ENCODE measurements at regions not wholly inside any gene's neighbourhood (a gene's known extent, or its start where the extent isn't known, plus 50 kb on each side); places are given as distances from the start of the nearest gene placed in this dataset.

DNA sequence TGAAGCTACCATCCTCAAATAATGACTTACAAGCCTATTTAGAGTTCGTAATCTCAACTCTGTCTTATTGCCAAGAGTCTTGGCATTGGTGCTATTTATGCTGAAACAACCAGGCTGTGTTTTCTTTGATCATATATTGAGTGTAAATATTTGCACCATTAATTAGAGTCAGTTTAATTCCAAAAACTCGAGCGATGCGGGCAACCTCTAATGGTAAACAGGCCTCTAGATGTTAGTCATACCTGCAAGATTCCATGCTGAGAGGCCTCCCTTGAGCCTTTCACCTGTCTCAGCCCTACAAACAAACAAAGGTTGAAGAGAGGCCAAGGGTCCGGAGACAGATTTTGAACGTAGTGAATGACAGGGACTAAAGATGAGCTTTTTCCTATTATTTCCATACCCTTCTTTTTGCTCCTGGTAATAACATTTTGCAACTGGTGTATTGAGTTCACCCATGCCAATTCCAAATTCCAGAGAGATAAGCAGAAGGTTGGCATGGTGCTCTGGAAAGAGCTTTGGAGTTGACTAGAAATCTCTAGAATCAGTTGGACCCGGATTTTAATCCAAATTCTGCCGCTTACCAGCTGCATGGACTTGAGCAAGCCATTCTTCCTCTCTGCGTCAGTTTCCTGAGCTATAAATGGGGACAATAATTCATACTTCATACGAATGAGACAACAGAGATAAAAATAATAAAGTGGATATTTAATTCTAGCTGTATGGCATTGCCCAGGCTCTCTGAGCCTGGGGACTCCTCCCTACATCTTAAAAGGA, 99.1 kb upstream of the ANO1 start:
- Histone ChIP-seq H3K4me3 (no peak overlapping the region), H3K36me3 (no peaks in the 10 kb centered on the region), H3K27me3 (peaks cover 12 to 24% (median 22%) of the 10 kb centered on the region in 3 donors), H3K4me1 (no peaks in the 10 kb centered on the region), H3K27ac (no peak overlapping the region), H3K9me3 (no peaks in the 10 kb centered on the region)
- ATAC-seq (no peak), DNase-seq (no peak)
- intact Hi-C loops (cut with DNase I; ENCODE audit: low total_unique reads) (no loop called here), in situ Hi-C loops (cut with MboI; ENCODE audit: low sequenced_read_pairs in 4 of 4) (no loop called here)
- no peak for TF ChIP-seq POLR2A (IDR thresholded peaks at IDR 0.05)
- TF ChIP-seq, protein P1, sequence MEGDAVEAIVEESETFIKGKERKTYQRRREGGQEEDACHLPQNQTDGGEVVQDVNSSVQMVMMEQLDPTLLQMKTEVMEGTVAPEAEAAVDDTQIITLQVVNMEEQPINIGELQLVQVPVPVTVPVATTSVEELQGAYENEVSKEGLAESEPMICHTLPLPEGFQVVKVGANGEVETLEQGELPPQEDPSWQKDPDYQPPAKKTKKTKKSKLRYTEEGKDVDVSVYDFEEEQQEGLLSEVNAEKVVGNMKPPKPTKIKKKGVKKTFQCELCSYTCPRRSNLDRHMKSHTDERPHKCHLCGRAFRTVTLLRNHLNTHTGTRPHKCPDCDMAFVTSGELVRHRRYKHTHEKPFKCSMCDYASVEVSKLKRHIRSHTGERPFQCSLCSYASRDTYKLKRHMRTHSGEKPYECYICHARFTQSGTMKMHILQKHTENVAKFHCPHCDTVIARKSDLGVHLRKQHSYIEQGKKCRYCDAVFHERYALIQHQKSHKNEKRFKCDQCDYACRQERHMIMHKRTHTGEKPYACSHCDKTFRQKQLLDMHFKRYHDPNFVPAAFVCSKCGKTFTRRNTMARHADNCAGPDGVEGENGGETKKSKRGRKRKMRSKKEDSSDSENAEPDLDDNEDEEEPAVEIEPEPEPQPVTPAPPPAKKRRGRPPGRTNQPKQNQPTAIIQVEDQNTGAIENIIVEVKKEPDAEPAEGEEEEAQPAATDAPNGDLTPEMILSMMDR (IDR thresholded peaks at IDR 0.05 in 4 of 5, conservative IDR thresholded peaks at IDR 0.05 in 1 of 5), result no peak

DNA sequence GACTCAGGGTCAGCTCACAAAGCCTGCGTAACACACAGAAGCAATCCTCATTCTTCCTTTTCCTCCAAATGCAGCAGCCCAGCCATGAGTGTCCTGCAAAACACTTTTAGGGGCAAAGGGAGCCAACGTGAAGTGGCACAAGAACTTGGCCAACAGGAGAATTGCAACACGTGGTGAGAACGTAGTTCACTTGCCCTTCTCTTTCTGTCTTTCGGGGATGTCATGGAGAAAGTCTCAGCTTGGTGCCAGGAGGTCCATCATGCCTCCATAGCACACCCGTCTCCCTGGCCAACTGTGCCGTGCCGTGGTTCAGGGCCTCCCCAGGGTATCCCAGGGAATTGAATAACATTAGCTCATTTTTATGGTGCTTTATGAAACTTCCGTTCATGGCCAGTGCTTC, 98.5 kb upstream of the ANO1 start:
- H3K27ac ChIP-seq, result no peak overlapping the region
- no peak for TF ChIP-seq POLR2A (IDR thresholded peaks at IDR 0.05)
- TF ChIP-seq, protein P1 (IDR thresholded peaks at IDR 0.05 in 4 of 5, conservative IDR thresholded peaks at IDR 0.05 in 1 of 5), result no peak
- DNase-seq (no peak), ATAC-seq (no peak)
- H3K4me1 ChIP-seq, result no peaks in the 10 kb centered on the region
- no peaks in the 10 kb centered on the region for H3K36me3 ChIP-seq
- in situ Hi-C loops (cut with MboI; ENCODE audit: low sequenced_read_pairs in 4 of 4), result no loop called here
- intact Hi-C loops (cut with DNase I; ENCODE audit: low total_unique reads), result no loop called here
- no peaks in the 10 kb centered on the region for H3K9me3 ChIP-seq
- H3K4me3 ChIP-seq, result no peak overlapping the region
- H3K27me3 ChIP-seq, result peaks cover 16 to 26% (median 25%) of the 10 kb centered on the region in 3 donors

DNA sequence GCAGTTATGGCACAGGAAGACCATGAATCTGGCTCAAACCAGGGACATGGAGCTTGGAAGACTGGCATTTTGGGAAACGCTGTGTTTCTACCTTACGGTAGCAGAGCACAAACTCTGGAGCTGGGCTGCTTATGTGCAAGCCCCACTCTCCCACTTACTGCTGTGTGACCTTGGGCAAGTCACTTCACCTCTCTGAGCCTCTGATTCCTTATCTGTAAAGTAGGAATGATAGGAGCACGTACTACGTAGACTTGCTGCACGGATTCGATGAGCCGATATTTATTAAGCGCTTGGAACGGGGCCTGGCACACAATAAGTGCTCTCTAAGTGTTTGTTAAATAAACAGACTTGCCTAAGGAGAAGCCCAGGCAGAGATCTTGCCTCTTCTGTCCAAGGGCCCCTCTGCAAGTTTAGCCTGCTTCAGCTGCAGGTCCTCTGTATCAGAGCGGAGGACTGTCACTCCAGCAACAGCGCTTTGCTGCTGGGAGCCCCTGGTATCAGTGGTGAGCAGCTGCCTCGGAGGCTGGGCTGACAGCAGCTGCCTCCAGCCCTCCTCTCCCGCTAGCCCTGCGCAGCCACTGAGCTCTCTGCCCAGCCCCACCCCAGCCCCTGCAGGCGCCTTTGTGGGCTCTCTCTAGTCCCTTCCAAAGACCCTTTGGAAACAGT, 96.9 kb upstream of the ANO1 start:
- Histone ChIP-seq H3K27ac (no peak overlapping the region), H3K9me3 (no peaks in the 10 kb centered on the region), H3K27me3 (peaks cover 32 to 42% (median 41%) of the 10 kb centered on the region in 3 donors), H3K4me1 (no peaks in the 10 kb centered on the region), H3K36me3 (no peaks in the 10 kb centered on the region), H3K4me3 (no peak overlapping the region)
- DNase-seq (no peak), ATAC-seq (no peak)
- intact Hi-C loops (cut with DNase I; ENCODE audit: low total_unique reads), result no loop called here
- TF ChIP-seq, protein P1 (IDR thresholded peaks at IDR 0.05 in 4 of 5, conservative IDR thresholded peaks at IDR 0.05 in 1 of 5), result no peak
- no peak for TF ChIP-seq POLR2A (IDR thresholded peaks at IDR 0.05)
- in situ Hi-C loops (cut with MboI; ENCODE audit: low sequenced_read_pairs in 4 of 4), result no loop called here

DNA sequence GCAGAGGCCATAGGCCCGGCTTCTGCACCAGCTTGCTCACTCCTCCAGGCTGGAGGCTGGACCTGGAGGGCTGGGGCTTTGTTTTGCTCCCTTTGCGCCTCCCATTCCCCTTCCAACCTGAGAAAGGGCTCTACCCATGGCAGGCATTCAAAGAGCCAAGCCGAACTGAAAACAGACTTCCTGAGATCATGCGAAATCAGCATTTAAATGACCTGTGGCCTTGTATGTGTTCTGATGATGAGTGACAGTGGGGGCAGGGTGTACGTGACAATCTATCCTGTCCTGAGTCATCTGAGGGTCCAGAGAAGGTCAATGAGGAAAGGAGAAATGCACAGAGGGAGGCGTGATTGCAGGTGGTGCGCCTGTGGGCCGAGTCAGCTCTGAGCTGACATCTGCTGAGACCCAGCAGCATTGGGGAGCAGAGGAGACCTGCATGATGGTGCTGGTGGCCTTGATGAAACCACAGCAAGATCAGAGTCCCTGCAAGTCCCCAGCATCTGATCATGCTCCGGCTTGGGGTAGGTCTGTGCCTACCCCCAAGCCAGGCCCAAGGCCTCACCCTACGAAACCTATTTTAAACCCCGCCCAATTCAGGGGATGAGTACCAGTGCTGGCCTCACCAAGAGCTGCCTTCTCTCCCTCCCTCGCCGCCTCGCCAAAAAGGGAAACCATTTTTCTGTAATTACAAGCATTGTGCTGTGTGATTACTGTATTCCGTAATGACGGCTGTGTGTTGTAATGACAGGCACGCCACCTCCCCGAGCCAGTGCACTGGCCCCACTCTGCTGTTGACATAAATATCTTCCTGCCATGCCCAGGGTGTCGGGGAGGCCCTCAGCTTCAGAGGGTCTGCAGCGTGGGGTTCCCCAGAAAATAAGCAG, 95.2 kb upstream of the ANO1 start:
- no peak overlapping the region for H3K27ac ChIP-seq
- no peak for ATAC-seq
- no peak for DNase-seq
- H3K4me1 ChIP-seq, result no peaks in the 10 kb centered on the region
- H3K4me3 ChIP-seq, result no peak overlapping the region
- intact Hi-C loops (cut with DNase I; ENCODE audit: low total_unique reads), result no loop called here
- no peak for TF ChIP-seq POLR2A (IDR thresholded peaks at IDR 0.05)
- in situ Hi-C loops (cut with MboI; ENCODE audit: low sequenced_read_pairs in 4 of 4), result no loop called here
- H3K27me3 ChIP-seq, result peaks cover 43 to 49% (median 46%) of the 10 kb centered on the region in 3 donors
- no peaks in the 10 kb centered on the region for H3K36me3 ChIP-seq
- no peaks in the 10 kb centered on the region for H3K9me3 ChIP-seq

DNA sequence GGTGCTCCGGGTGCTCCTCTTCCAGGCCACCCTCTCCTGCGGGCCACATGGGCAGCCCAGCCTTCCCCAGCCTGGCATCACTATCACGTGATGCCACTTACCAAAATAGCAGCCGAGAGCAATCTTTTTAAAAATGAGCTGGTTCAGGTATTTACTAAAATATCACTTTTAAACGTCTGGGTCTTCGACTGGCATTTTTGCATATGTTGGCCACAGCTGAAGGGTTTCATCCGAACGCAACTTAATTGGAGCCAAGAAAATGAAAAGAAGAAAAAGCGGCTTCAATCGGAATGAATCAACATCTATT, 94.6 kb upstream of the ANO1 start:
- DNase-seq, result no peak
- Histone ChIP-seq H3K27me3 (peaks cover 43 to 49% (median 49%) of the 10 kb centered on the region in 3 donors), H3K36me3 (no peaks in the 10 kb centered on the region), H3K27ac (no peak overlapping the region), H3K4me3 (no peak overlapping the region), H3K9me3 (no peaks in the 10 kb centered on the region), H3K4me1 (no peaks in the 10 kb centered on the region)
- no peak for ATAC-seq
- in situ Hi-C loops (cut with MboI; ENCODE audit: low sequenced_read_pairs in 4 of 4), result no loop called here
- no peak for TF ChIP-seq POLR2A (IDR thresholded peaks at IDR 0.05)
- TF ChIP-seq, protein P1 (IDR thresholded peaks at IDR 0.05 in 4 of 5, conservative IDR thresholded peaks at IDR 0.05 in 1 of 5), result no peak
- intact Hi-C loops (cut with DNase I; ENCODE audit: low total_unique reads), result no loop called here
